ENCODE measurements at regions not wholly inside any gene's neighbourhood (a gene's known extent, or its start where the extent isn't known, plus 50 kb on each side); places are given as distances from the start of the nearest gene placed in this dataset.

GRCh38 chr2:215652388-215652787, 216.5 kb upstream of the FN1 start:
- TF ChIP-seq CTCF (IDR thresholded peaks at IDR 0.05; ENCODE audit: low read length), result no peak
- TF ChIP-seq EZH2 (IDR thresholded peaks at IDR 0.05; ENCODE audit: borderline replicate concordance, low read length), result no peak
